ENCODE measurements at regions not wholly inside any gene's neighbourhood (a gene's known extent, or its start where the extent isn't known, plus 50 kb on each side); places are given as distances from the start of the nearest gene placed in this dataset.

GRCh38 chr5:68540798-68541590, 325.4 kb downstream of the PIK3R1 start:
- TF ChIP-seq PATZ1 (CRISPR knock-in tag; IDR thresholded peaks at IDR 0.05; ENCODE audit: borderline replicate concordance) (no peak), RARB (CRISPR knock-in tag; IDR thresholded peaks at IDR 0.05) (no peak), ZFP30 (CRISPR knock-in tag; IDR thresholded peaks at IDR 0.05) (no peak), OSR1 (CRISPR knock-in tag; IDR thresholded peaks at IDR 0.05) (no peak), ZNF8 (CRISPR knock-in tag; IDR thresholded peaks at IDR 0.05) (no peak), CSRNP3 (CRISPR knock-in tag; IDR thresholded peaks at IDR 0.05) (no peak)

Data from SK-N-SH treated with all-trans-retinoic acid at 6 μM for 48 hours (cell line).